SK-N-MC (cell line): ENCODE measurements at regions not wholly inside any gene's neighbourhood (a gene's known extent, or its start where the extent isn't known, plus 50 kb on each side); places are given as distances from the start of the nearest gene placed in this dataset.
A peak's percentile ranks its signal among the peaks of the same experiment; 100 is the strongest.

Experiments used
- DNase-seq: peaks from one replicate; pipeline ENCODE4 v3.0.0-alpha.2; 2011; ENCODE audit warnings: low read depth, low spot score
- H3K27ac ChIP-seq: fragments of 200-600 bp; sonication (generic); 2 replicates; pipeline ENCODE4 v1.5.1; 2016; ENCODE audit warnings: mixed run types
- H3K36me3 ChIP-seq: fragments of 200-600 bp; sonication (generic); 2 replicates; pipeline ENCODE4 v1.6.1; 2017; ENCODE audit warnings: antibody characterized with exemption, low read length, mixed read lengths; ENCODE audit not compliant: insufficient read depth
- H3K4me3 ChIP-seq: fragments of 200-600 bp; sonication (generic); 2 replicates; pipeline ENCODE4 v1.5.1; 2016
- H3K9ac ChIP-seq: fragments of 200-600 bp; sonication (generic); 2 replicates; pipeline ENCODE4 v1.8.0; 2017; ENCODE audit warnings: mixed run types, mixed read lengths; ENCODE audit not compliant: insufficient read length
- H3K9me3 ChIP-seq: fragments of 200-600 bp; sonication (generic); 2 replicates; pipeline ENCODE4 v1.6.1; 2017; ENCODE audit warnings: low read depth, mild to moderate bottlenecking, antibody characterized with exemption, low read length, moderate library complexity, mixed read lengths
- EZH2 ChIP-seq: fragments of 200-600 bp; sonication (generic); IDR thresholded peaks from one replicate; pipeline ENCODE4 v1.6.1; 2017; ENCODE audit warnings: antibody characterized with exemption
- FOXP2 ChIP-seq: optimal IDR thresholded peaks from 2 replicates; pipeline ENCODE3; 2011; ENCODE audit warnings: mild to moderate bottlenecking, moderate library complexity; ENCODE audit not compliant: insufficient read depth; ENCODE audit errors: extremely low read length, control extremely low read depth
- POLR2AphosphoS5 ChIP-seq: IDR thresholded peaks from 2 replicates; pipeline ENCODE4 v1.6.1; 2012; ENCODE audit warnings: mild to moderate bottlenecking, low read depth, low read length, borderline replicate concordance

DNA sequence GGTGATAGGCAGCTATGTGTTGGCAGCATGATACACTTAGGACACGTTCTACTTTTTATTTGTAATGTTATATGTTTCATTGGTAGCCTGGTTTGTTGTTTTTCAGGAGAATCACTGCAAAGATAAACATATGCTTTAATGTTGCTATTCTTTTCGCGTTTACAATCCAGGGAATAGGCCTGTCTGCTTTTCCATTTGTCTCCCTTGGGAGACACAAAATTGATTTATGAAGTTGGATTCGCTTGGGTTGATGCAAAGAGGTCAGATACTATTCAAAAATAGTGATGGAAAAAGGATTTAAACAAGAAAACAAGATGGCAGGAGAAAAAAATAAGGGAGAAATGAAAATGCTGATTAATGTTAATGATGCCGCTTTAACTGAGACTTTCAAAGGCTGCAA lies 179.5 kb upstream of the SOX4 start:
- Histone ChIP-seq H3K9ac (no peak overlapping the region), H3K4me3 (no peak overlapping the region), H3K9me3 (no peaks in the 10 kb centered on the region; the same call in 1 of the 2 replicates), H3K36me3 (no peaks in the 10 kb centered on the region), H3K27ac (no peak overlapping the region)
- TF ChIP-seq FOXP2: no peak
- TF ChIP-seq POLR2AphosphoS5: no peak
- no peak for TF ChIP-seq EZH2
- DNase-seq: no peak

DNA sequence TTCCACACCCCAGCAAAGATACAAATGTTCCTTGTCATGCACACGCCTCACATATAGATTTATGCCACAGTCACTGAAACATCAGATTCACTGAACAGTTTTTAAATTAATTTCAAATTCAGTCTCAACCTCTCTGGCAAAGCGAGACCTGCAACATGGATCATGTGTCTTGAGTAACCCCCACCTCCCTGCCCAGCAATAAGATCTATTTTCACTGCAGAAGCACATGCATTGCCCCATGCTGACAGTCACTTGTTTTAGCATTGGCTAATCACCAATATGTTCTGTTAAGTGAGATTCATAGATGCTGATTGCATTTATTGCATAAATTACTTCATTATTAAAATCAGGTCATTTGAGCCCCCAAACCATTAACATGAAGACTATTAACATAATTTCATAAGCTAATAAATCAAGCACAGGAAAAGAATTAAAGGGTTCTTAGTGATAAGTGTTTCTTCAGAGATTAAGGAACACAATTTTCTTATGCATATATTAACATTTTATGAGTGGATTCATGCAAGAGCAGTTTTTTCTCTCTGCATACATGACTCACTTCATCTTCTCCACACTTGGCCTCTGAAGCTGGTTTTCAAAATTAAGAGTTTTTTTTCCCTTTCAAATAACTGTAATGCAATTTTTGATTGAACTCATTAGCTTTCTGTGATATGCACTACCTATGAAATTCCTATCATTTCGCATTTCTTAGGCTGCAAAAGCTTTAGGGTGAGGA lies 173.2 kb upstream of the SOX4 start:
- H3K9ac ChIP-seq: no peak overlapping the region
- no peaks in the 10 kb centered on the region for H3K9me3 ChIP-seq
- H3K4me3 ChIP-seq: no peak overlapping the region
- TF ChIP-seq EZH2 (no peak), POLR2AphosphoS5 (no peak), FOXP2 (no peak)
- H3K27ac ChIP-seq: no peak overlapping the region
- no peak for DNase-seq
- no peaks in the 10 kb centered on the region for H3K36me3 ChIP-seq

DNA sequence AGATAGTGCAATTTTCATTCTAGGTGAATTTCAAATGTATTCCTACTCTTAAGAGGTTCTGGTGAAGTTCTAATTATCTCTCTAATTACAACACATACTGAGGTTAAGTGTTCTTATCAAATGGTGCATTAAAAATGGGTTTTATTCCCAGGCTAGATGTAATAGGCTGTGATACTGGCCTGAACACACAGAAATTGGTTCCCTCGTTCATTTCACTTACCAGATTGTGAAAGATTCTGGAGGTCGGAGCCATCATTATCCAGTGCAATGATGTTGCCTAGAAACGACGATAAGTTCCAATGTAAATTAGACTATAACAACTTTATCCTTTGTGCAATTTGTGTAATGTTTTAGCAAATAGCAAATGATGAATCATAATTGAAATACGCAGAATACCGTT lies 172.6 kb upstream of the SOX4 start:
- no peak overlapping the region for H3K27ac ChIP-seq
- H3K4me3 ChIP-seq: no peak overlapping the region
- no peak overlapping the region for H3K9ac ChIP-seq
- DNase-seq: no peak
- H3K9me3 ChIP-seq: no peaks in the 10 kb centered on the region
- H3K36me3 ChIP-seq: no peaks in the 10 kb centered on the region
- no peak for TF ChIP-seq POLR2AphosphoS5
- TF ChIP-seq FOXP2: no peak
- TF ChIP-seq EZH2: no peak

DNA sequence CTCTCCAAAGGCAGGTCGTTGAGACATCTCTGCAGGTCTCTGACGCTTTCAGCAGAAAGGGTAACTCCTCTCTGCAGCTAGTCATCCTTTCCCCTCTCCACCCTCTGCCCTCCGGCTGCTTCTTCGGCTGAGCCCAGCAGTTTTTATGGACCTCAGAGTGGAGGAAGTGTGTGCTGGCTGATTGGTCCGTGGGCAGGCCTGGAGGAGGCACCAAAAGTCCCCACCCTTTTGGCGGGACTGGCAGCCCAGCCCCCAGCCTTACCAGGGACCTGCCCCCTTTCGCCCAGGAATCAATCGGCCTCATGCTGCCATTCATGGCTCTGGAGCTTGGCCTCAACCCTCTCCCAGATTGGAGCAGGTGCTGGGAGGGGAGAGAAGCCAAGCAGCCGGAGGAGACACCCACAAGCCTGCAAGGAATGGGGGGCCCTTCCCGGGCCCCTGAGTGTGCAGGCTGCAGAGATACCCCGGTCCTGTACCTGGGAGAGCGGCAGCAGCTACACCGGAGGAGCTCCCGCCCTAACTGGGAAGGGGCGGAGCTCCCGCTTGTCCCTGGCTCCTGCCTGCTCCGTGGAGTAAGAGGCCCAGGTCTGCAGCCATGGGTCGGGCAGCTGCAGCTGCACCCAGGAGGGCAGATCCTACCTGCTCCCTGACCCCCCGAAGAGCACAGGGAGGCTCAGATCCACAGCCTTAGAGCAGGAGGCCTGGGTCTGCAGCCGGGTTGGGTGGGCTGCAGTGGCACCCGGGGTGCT lies 170.3 kb upstream of the SOX4 start:
- TF ChIP-seq EZH2: no peak
- TF ChIP-seq POLR2AphosphoS5: no peak
- TF ChIP-seq FOXP2: no peak
- Histone ChIP-seq H3K36me3 (no peaks in the 10 kb centered on the region), H3K9me3 (no peaks in the 10 kb centered on the region), H3K9ac (no peak overlapping the region), H3K4me3 (no peak overlapping the region), H3K27ac (no peak overlapping the region)
- no peak for DNase-seq

DNA sequence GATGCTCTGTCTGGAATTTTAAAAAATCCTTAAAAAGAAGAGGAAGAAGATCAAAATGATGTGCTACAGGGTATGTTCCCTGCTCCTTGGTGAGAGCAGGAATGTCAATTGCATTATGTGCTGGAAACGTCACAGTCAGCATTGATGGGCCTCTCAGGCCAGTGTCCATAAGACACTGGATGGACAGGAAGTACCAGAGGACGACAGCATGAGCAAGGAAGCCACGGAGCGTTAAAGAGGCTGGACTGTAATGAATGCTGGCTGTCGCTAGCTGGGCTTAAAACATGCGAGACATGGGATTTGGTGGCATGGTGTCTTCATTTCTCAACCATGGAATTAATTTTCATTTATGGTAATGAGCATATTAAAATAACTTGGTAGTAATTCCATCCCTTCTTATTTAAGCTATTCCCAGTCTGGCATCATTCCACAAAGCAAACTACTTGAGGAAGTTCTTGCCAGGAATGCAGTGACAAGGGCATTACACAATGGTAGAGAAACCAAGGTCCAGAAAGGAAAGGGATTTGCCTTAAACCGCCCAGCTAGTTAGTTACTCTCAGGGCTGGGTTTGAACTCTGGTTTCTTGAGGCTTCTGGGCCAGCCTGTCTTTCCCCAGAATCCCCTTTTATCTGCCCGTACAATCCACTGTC lies 166.6 kb upstream of the SOX4 start:
- Histone ChIP-seq H3K4me3 (no peak overlapping the region), H3K36me3 (no peaks in the 10 kb centered on the region), H3K9ac (no peak overlapping the region), H3K9me3 (no peaks in the 10 kb centered on the region), H3K27ac (no peak overlapping the region)
- peak; percentile 34 for DNase-seq
- TF ChIP-seq POLR2AphosphoS5 (no peak), FOXP2 (no peak), EZH2 (no peak)

DNA sequence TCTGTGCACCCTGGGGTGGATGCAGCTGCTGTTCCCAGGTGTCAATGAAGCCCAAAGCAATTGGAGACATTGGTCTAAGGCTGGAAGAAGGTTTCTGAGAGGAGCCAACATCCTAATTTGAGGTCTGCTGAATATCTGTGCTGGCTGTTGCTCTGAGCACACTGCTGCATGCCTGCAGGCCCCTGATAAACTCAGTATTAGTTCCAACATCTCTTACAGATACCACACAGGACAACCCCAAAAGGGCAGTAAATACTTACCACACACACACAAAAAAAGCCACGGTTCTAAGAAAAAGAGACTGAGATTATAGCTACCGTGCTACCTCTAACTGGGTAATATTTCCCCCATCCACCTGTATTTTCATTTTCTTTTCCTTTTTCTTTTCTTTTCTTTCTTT lies 164.3 kb upstream of the SOX4 start:
- TF ChIP-seq EZH2: no peak
- TF ChIP-seq POLR2AphosphoS5: no peak
- no peak for TF ChIP-seq FOXP2
- no peaks in the 10 kb centered on the region for H3K9me3 ChIP-seq
- H3K9ac ChIP-seq: no peak overlapping the region
- H3K27ac ChIP-seq: no peak overlapping the region
- no peaks in the 10 kb centered on the region for H3K36me3 ChIP-seq
- no peak overlapping the region for H3K4me3 ChIP-seq
- no peak for DNase-seq

DNA sequence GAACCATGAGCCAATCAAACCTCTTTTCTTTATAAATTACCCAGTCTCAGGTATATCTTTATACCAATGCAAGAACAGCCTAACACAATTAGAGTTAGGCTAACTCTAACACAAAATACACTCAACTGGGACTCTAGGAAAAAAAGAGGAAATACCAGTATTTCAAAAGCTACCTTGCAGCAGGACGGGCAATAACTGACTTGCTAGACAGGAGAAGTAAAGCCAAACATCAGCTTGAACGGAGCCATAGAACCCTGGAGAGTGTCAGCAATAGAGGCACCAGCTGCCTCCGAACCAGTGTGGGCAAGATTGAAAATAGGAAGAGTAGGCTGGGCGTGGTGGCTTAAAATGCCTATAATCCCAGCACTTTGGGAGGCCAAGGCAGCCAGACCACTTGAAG lies 162.0 kb upstream of the SOX4 start:
- H3K36me3 ChIP-seq: no peaks in the 10 kb centered on the region
- DNase-seq: no peak
- H3K9ac ChIP-seq: no peak overlapping the region
- no peaks in the 10 kb centered on the region for H3K9me3 ChIP-seq
- TF ChIP-seq POLR2AphosphoS5: no peak
- no peak for TF ChIP-seq FOXP2
- no peak overlapping the region for H3K4me3 ChIP-seq
- H3K27ac ChIP-seq: no peak overlapping the region

DNA sequence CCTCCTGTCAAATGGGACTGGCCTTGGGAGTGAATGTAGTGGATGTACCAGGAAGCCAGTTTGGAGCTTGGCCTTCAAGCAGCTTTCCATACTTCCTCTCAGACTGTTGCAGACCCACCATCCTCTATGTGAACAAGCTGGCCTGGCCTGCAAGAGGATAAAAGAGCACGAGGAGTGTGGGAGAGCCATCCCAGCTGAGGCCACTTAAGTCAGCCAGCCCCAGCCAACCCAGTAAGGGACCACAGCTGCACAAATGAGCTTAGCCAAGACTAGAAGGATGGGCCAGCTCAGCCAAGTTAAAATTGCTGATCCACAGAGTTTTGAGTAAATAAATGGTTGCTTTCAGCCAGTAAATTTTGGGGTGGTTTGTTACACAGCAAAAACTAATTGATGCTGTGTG lies 156.9 kb upstream of the SOX4 start:
- no peak overlapping the region for H3K9ac ChIP-seq
- H3K27ac ChIP-seq: no peak overlapping the region
- no peak overlapping the region for H3K4me3 ChIP-seq
- TF ChIP-seq FOXP2 (no peak), EZH2 (no peak), POLR2AphosphoS5 (no peak)
- H3K9me3 ChIP-seq: no peaks in the 10 kb centered on the region
- no peak for DNase-seq
- no peaks in the 10 kb centered on the region for H3K36me3 ChIP-seq

DNA sequence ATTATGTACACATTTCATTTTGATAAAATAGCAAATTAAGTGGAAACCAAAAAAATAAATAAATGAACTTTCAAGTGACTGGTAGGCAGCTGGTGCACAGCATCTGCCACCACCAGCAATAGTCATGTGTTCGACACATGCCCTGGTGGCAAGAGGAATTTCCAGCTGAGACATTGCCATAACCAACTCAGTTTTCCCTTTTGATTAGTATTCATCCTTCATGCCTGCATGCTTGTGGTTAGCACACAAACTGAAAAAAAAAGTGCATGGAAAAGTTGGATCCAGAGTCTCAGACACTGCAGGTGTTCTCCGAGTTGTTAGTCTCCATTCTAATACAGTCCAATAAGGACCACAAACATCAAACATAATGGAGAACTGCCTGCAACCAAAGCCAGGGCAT lies 156.0 kb upstream of the SOX4 start:
- no peak overlapping the region for H3K9ac ChIP-seq
- no peaks in the 10 kb centered on the region for H3K9me3 ChIP-seq
- DNase-seq: no peak
- H3K27ac ChIP-seq: no peak overlapping the region
- H3K4me3 ChIP-seq: no peak overlapping the region
- TF ChIP-seq EZH2: no peak
- no peak for TF ChIP-seq POLR2AphosphoS5
- TF ChIP-seq FOXP2: no peak
- H3K36me3 ChIP-seq: no peaks in the 10 kb centered on the region
